ENCODE measurements at regions not wholly inside any gene's neighbourhood (a gene's known extent, or its start where the extent isn't known, plus 50 kb on each side); places are given as distances from the start of the nearest gene placed in this dataset.

- no peaks in the 10 kb centered on the region for H3K9me3 Mint-ChIP-seq
These were observed 124.5 kb downstream of the EIF4E start for GRCh38 chr4:98804403-98804802.

GRCh38 chr4:98803251-98803650, 125.7 kb downstream of the EIF4E start:
- CTCF ChIA-PET = interaction anchor here (0.5 kb wide), 1 partner anchor 525 kb away, joined by 3 read pairs; no protein-coding TSS in a partner anchor
- intact Hi-C loops (cut with micrococcal nuclease) = no loop called here
- H3K27ac Mint-ChIP-seq = no peak overlapping the region

More at GRCh38 chr4:98804403-98804802, 124.5 kb downstream of the EIF4E start:
- no peak for TF ChIP-seq CTCF (IDR thresholded peaks at IDR 0.05)
- POLR2A ChIA-PET = no interaction called here
- ATAC-seq (no peak), DNase-seq (no peak)
- Mint-ChIP-seq H3K27me3 (no peaks in the 10 kb centered on the region), H3K27ac (no peak overlapping the region), H3K4me1 (ENCODE audit: low read depth) (peaks cover 8% of the 10 kb centered on the region), H3K4me3 (no peak overlapping the region), H3K36me3 (ENCODE audit: low read depth) (no peaks in the 10 kb centered on the region)
- intact Hi-C loops (cut with micrococcal nuclease) = no loop called here
- CTCF ChIA-PET = no interaction called here

DNA sequence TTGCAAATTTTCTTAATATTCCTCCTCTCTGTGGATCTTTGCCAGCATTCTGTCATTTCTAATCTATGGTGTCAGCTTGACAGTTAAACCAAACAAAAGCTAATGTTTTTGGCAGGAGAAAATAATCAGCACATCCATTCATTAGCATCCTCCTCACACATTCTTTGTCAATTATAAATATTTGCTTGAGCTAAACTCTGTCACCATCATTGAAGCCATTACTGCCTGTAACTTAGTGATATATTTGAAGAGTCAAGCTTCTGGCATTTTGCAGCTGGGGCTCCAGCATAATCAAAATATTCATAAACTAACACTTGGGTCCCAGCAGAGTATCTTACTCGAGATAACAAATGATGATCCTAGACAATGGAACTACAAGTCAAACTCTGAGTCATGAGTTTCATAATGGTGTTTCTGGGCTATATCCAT, 126.1 kb downstream of the EIF4E start:
- H3K4me1 Mint-ChIP-seq (ENCODE audit: low read depth) = peaks cover 8% of the 10 kb centered on the region
- ATAC-seq = no peak
- ChIA-PET POLR2A (interaction anchor here (0.6 kb wide), 1 partner anchor 182 kb away, joined by 3 read pairs; no protein-coding TSS in a partner anchor), CTCF (interaction anchor here (1.0 kb wide), 1 partner anchor 32 kb away, joined by 3 read pairs; no protein-coding TSS in a partner anchor)
- no peak for DNase-seq
- intact Hi-C loops (cut with micrococcal nuclease) = no loop called here
- no peaks in the 10 kb centered on the region for H3K9me3 Mint-ChIP-seq
- H3K36me3 Mint-ChIP-seq (ENCODE audit: low read depth) = no peaks in the 10 kb centered on the region
- H3K27me3 Mint-ChIP-seq = no peaks in the 10 kb centered on the region
- TF ChIP-seq CTCF (IDR thresholded peaks at IDR 0.05) = no peak
- H3K4me3 Mint-ChIP-seq = no peak overlapping the region
- no peak overlapping the region for H3K27ac Mint-ChIP-seq

More at GRCh38 chr4:98803251-98803650, 125.7 kb downstream of the EIF4E start:
- Mint-ChIP-seq H3K4me1 (ENCODE audit: low read depth) (peaks cover 8% of the 10 kb centered on the region), H3K36me3 (ENCODE audit: low read depth) (no peaks in the 10 kb centered on the region), H3K27me3 (no peaks in the 10 kb centered on the region), H3K4me3 (no peak overlapping the region), H3K9me3 (no peaks in the 10 kb centered on the region)
- ATAC-seq (no peak), DNase-seq (no peak)
- TF ChIP-seq CTCF (IDR thresholded peaks at IDR 0.05) = no peak
- POLR2A ChIA-PET = interaction anchor here (0.6 kb wide), 1 partner anchor 182 kb away, joined by 3 read pairs; no protein-coding TSS in a partner anchor

DNA sequence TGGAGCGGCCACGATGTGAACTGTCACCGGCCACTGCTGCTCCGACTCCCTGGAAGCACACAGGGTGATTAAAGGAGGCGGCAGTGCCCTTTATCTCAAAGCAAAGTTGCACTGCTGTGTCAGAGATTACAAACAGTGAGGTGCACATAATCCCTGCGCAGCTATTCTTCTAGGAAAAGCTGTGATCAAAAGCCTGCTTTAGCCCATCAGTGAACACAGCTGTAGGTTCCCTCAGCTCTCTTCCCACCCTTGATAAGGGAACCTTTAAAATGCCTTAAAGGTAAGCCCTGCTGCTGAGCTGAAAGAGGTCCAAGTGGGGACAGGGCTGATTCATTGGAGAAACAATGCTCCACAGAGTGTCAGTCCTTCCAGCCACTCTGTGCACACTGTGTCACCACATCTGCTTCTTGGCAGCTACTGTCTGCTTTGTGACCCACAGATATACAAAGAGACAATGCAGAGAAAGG, 127.6 kb downstream of the EIF4E start:
- intact Hi-C loops (cut with micrococcal nuclease) = no loop called here
- H3K36me3 Mint-ChIP-seq (ENCODE audit: low read depth) = no peaks in the 10 kb centered on the region
- H3K4me1 Mint-ChIP-seq (ENCODE audit: low read depth) = peaks cover 8% of the 10 kb centered on the region
- no peak for DNase-seq
- H3K27me3 Mint-ChIP-seq = no peaks in the 10 kb centered on the region
- ATAC-seq = no peak
- ChIA-PET CTCF (interaction anchor here (0.6 kb wide), 1 partner anchor 46 kb away, joined by 3 read pairs; no protein-coding TSS in a partner anchor), POLR2A (no interaction called here)
- no peak overlapping the region for H3K4me3 Mint-ChIP-seq
- H3K27ac Mint-ChIP-seq = no peak overlapping the region
- TF ChIP-seq CTCF (IDR thresholded peaks at IDR 0.05) = no peak
- H3K9me3 Mint-ChIP-seq = no peaks in the 10 kb centered on the region

DNA sequence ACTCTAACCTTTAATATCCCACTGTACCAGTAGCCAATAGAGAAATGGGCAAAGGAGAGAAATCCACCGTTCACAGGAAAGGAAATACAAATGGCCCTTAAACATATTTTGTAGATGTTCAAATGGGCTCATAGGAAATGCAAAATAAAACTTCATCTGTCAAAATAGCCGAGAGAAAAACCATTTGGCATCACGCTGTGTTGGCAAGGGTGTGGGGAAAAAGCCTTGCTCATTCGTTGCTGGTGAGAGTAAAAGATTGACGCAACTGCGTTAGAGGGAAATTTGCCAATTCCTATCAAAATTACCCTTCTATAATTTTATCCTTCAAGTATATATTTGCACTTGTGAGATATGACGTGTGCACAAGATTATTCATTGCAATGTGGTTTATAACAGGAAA, 131.9 kb downstream of the EIF4E start:
- ChIA-PET CTCF (no interaction called here), POLR2A (no interaction called here)
- Mint-ChIP-seq H3K27ac (no peak overlapping the region), H3K4me3 (no peak overlapping the region), H3K4me1 (ENCODE audit: low read depth) (peaks cover 15% of the 10 kb centered on the region), H3K27me3 (no peaks in the 10 kb centered on the region), H3K9me3 (no peaks in the 10 kb centered on the region), H3K36me3 (ENCODE audit: low read depth) (no peaks in the 10 kb centered on the region)
- TF ChIP-seq CTCF (IDR thresholded peaks at IDR 0.05) = no peak
- ATAC-seq (no peak), DNase-seq (no peak)
- intact Hi-C loops (cut with micrococcal nuclease) = no loop called here
